ENCODE measurements at regions not wholly inside any gene's neighbourhood (a gene's known extent, or its start where the extent isn't known, plus 50 kb on each side); places are given as distances from the start of the nearest gene placed in this dataset.
"Not testable (repeated sequence)": the region's sequence is repeated elsewhere in the genome, so short reads cannot be mapped to it uniquely, and the experiment has no call there.

- intact Hi-C loops (cut with DNase I, micrococcal nuclease), result no loop called here
- H3K9me3 ChIP-seq, result no peaks in the 10 kb centered on the region
- no peak for TF ChIP-seq CTCF (IDR thresholded peaks at IDR 0.05)
- H3K4me3 ChIP-seq, result no peak overlapping the region
- no peak for ATAC-seq
- DNase-seq, result no peak
- H3K4me1 ChIP-seq (ENCODE audit: low read depth), result no peaks in the 10 kb centered on the region
- no peaks in the 10 kb centered on the region for H3K36me3 ChIP-seq (ENCODE audit: low read depth)
Observed at GRCh38 chr1:184878602-184879001, 95.7 kb downstream of the NIBAN1 start.

- Histone ChIP-seq H3K4me1 (ENCODE audit: low read depth) (no peaks in the 10 kb centered on the region), H3K36me3 (ENCODE audit: low read depth) (no peaks in the 10 kb centered on the region), H3K9me3 (no peaks in the 10 kb centered on the region), H3K4me3 (no peak overlapping the region)
- TF ChIP-seq CTCF (IDR thresholded peaks at IDR 0.05), result no peak
- DNase-seq, result no peak
- ATAC-seq, result peak; percentile 49
- intact Hi-C loops (cut with DNase I, micrococcal nuclease), result no loop called here
Observed at GRCh38 chr1:184878002-184878401, 96.3 kb downstream of the NIBAN1 start.

- H3K4me3 ChIP-seq; H3K4me1 ChIP-seq (ENCODE audit: low read depth); DNase-seq; H3K9me3 ChIP-seq; intact Hi-C loops (cut with DNase I, micrococcal nuclease); ATAC-seq; H3K36me3 ChIP-seq (ENCODE audit: low read depth): not testable (repeated sequence)
Observed at GRCh38 chr1:184876015-184876414, 98.3 kb downstream of the NIBAN1 start.

- intact Hi-C loops (cut with DNase I, micrococcal nuclease), result no loop called here
- TF ChIP-seq CTCF (IDR thresholded peaks at IDR 0.05), result no peak
- DNase-seq (no peak), ATAC-seq (no peak)
- H3K4me3 ChIP-seq, result no peak overlapping the region
- no peaks in the 10 kb centered on the region for H3K9me3 ChIP-seq
- no peaks in the 10 kb centered on the region for H3K36me3 ChIP-seq (ENCODE audit: low read depth)
- H3K4me1 ChIP-seq (ENCODE audit: low read depth), result no peaks in the 10 kb centered on the region
Observed at GRCh38 chr1:184875218-184875617, 99.1 kb downstream of the NIBAN1 start.

GRCh38 chr1:184870319-184870718 lies 104.0 kb downstream of the NIBAN1 start:
- H3K4me3 ChIP-seq, result no peak overlapping the region
- TF ChIP-seq CTCF (IDR thresholded peaks at IDR 0.05), result no peak
- intact Hi-C loops (cut with DNase I, micrococcal nuclease), result no loop called here
- no peak for ATAC-seq
- no peak for DNase-seq
- no peaks in the 10 kb centered on the region for H3K4me1 ChIP-seq (ENCODE audit: low read depth)
- H3K36me3 ChIP-seq (ENCODE audit: low read depth), result no peaks in the 10 kb centered on the region
- H3K9me3 ChIP-seq, result no peaks in the 10 kb centered on the region

- no peaks in the 10 kb centered on the region for H3K36me3 ChIP-seq (ENCODE audit: low read depth)
- H3K9me3 ChIP-seq, result no peaks in the 10 kb centered on the region
- H3K4me3 ChIP-seq, result no peak overlapping the region
- no peaks in the 10 kb centered on the region for H3K4me1 ChIP-seq (ENCODE audit: low read depth)
- no peak for TF ChIP-seq CTCF (IDR thresholded peaks at IDR 0.05)
- no peak for DNase-seq
- intact Hi-C loops (cut with DNase I, micrococcal nuclease), result no loop called here
- ATAC-seq, result no peak
Observed at GRCh38 chr1:184867866-184868689, 106.2 kb downstream of the NIBAN1 start.
